Activated CD4-positive, CD25-positive, alpha-beta regulatory T cell treated with anti-CD3 and anti-CD28 coated beads, Interleukin-2, amount 50 U/mL, for 72 hours (primary cell): ENCODE measurements at regions not wholly inside any gene's neighbourhood (a gene's known extent, or its start where the extent isn't known, plus 50 kb on each side); places are given as distances from the start of the nearest gene placed in this dataset.

Source experiments
- DNase-seq: peaks from one replicate; pipeline ENCODE4 v3.0.0; 2021

DNA sequence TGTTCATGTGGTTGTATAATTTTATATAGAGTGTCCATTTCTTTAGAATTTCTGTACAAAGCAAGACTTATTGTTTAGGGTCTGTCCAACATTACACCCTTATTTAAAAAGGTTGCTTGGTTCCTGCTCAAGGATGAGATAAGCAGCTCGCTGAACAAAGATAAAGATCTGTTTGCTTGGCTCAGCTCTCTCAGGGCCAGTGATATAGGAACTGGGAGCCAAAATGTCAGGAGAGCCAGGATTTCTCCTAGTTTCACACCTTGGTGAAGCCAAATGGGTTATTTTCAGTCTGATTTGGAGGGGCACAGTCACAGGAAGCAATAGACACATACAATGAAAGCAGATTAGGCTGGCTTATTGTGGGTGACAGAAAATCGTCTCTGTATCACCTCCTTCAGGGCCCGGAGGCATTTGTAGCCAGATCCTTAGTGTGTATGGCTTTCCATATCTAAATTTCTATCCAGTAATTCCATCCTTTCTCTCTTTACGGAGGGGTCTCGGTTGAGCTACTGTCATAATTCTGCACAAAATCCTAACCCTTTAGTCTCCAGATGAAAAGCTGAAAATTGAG, 396.4 kb downstream of the TMEM232 start:
- DNase-seq = no peak

DNA sequence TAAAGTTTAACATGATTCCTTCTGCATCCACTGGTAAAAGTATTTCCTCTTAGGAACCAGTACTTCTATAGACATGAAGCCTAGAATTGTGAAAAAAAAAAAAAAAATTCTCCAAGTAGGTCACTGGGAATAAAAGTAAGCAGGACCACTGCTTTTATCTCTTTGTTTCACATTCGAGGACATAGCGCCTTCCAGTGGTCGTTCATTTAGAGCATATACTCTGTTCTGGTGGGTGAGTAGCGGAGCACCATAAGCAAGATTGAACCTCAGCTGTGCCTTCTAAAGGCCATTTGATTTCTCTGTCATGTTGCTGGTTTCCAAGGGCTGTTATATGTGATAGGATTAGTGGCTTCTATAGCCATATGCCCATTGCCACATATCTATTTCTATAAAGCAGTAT, 393.1 kb downstream of the TMEM232 start:
- no peak for DNase-seq

DNA sequence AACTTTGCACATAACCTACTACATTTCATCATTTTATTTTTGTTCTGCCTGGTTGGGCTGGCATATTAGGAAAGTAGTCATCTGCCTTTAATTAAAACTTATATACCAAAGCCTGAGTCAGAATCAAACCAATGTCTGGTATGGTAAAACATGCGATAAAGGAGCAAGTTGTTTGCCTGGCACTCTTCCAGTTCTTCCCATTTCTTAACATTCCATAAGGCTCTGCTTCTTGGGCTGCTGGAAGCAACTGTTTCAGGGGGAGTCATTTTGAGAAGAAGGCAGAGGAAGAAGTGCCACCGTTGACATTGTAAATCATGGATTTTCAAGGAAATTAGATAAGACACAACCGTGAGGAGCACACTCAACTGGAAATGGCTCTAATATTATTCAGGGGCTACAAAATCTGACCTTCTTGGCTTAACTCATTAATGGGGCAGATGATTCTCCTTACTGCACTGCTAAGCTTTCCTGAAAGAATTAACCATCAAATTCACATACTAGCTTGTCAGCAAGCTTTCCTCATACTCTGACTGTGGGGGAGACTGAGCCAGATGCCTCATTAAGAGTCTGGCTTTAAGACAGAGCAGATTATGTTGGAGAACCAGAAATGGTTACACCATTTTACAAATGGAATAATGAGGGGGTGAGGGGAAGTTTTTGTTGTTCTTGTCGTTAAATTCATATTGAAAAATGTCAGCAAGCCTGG, 391.0 kb downstream of the TMEM232 start:
- DNase-seq = no peak

DNA sequence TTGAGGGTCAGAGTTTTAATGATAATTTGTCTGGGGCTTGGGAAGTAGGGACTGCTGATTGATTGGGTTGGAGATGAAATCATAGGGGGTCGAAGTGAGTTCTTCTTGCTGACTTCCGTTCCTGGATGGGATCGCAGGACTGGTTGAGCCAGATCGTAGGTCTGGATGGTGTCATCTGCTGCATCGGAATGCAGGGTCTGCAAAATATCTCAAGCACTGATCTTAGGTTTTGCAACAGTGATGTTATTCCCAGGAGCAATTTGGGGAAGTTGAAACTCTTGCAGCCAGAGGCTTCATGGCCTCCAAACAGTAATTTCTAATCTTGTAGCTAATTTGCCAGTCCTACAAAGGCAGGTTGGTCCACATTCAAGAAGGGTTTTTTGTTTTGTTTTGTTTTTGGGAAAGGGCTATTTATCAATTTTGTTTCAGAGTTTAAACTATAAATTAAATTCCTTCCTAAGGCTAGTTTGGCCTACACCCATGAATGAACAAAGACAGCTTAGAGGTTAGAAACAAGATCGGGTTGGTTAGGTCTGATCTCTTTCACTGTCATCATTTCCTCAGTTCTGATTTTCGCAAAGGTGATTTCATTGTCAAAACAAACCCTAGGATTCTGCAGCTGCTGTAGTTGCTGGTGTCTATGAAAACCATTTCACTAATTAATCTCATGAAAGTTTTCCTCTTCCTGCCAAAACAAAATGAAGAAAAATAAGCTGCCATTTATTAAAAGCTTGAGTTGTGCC, 388.0 kb downstream of the TMEM232 start:
- DNase-seq = no peak

DNA sequence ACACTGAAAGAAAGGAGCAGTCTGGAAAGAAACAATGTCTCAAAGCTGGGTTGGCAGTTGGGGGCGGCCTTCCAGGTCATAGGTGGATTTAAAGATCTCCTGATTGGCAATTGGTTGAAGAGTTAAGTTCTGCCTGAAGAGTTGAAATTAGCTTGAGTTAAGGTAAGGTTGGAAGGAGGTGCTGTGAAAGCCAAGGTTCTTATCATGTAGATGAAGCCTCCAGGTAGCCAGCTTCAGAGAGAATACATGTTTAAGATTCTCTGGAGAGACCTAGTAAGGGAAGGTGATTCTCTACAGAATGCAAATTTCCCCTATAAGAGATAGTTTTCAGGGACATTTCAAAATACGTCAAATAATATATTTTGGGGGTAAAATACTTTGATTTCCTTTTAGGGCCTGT, 387.1 kb downstream of the TMEM232 start:
- DNase-seq = no peak

DNA sequence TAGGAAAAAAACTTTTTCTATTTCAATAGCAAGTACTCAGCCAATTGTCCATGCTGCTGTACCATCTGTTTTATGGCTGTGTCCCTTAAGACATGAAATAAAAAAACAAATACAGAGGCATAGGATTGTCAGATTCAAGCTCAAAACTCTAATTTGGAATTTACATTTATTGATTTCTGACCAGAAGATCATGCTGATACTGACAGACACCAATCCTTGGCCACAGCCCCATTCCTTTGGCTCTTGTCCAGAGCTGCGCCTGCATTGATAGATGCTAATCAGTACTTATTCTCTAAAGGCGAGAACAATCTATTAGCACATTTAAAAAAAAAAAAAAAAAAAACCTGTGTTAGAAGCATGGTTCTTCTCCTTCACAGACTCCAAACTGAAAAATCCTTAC, 384.6 kb downstream of the TMEM232 start:
- DNase-seq = no peak

DNA sequence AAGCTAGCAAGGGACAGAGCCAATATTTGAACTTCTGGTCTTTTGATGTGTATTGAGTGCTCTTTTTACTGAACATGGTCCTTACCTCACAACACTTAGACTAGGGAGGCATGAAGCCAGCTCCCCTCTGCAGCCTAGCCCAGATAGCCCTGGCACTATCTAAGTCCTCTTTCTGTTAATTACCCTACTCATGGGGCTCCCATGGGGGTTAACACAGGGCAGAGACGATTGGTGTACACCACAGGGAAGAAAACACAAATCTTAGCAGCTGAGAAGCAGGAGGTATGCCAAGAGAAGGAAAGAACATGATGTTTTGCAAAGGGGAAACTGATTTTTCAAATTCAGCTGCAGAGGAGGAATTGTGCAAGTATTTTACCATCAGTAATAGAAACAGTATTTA, 383.8 kb downstream of the TMEM232 start:
- no peak for DNase-seq

DNA sequence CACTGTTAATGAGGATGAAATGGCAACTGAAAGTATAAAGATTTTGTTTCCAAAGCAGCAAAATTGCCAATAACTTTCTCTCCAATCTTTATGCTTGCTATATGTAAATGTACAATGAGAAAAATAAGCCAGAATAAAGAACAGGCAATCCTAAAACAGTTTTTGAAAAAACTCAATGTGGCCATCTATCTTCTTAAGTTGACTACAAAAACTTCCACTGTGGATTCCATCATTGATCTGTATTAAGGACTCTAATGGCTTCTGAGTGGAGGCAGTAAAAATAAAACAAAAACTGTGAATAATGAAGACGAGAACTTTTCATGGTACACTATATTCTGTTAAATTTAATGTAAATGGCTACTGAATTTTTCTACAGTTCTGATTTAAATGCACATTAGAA, 382.9 kb downstream of the TMEM232 start:
- DNase-seq = no peak

DNA sequence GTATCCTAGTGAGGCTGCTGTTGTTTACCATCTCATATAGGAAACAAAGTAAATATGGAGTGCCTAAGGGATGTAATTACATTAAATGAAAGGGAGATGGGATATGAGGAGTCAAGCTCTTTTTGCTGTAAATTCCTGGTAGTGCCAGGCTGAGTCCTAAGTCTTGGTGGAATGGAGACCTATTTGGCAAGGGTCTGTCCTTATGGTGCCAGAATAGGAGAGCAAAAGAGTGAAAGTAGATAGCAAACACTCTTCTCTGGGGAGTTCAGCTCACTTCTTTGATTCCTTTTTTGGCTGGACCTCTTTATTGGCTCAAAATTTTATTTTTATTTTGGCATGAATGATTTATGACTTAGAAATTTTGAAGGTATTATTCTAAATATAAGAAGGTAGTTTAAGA, 380.8 kb downstream of the TMEM232 start:
- DNase-seq = no peak

DNA sequence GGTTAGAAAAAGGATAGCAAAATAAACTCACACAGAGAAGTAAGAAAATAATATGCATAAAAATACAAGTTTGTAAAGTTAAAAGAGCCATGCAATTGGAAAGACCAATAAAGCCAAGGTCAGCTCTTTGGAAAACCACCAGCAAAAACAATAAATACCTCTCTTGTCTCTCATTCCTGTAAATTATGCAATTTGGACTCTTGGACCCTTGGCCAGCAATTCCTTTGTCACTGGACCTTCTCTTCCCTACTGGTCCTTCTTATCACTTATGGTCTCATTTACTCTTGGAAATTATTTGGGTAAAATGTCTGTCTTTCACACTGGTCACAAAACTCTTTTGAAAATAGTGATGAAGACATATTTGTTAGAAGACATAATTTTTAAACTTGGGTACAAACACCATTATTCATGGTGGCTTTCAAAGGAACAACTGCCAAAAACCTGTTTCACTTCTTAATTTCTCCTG, 379.5 kb downstream of the TMEM232 start:
- DNase-seq = no peak

DNA sequence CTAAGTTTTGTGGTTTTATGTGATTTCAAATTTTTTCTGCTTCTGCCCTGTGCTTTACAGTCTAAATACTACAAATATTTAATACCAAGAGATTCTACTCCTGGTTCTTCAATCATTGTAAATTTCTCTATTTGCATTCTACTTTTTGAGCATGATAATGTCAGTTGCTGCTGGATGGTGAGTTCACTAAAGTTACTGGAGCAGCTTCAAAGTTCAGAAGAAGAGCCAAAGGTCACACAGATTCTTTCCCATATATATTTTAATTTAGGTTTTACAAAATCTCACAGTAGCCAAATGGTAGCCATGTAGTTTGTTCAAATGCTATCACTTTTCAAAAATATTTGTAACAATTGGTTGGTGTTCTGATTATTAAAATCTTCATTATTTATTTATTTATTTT, 378.7 kb downstream of the TMEM232 start:
- DNase-seq = no peak

DNA sequence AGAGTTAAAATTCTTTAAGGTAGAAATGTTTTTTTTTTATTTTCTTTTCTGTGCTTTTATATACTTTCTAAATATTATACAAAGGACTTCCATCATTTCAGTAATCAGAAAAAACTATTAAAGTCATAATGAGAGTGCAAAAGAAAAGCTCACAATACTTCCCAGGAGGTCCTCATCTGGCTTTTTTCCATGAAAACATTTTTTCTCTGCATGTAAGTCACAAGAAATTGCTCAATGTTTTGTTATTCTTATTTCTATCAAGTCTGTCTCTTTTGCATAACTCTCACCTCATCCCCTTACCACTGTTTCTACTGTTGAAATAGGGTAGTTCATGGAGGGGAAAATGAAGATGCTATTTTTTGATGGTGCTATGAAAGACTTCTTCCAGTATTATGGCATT, 375.0 kb downstream of the TMEM232 start:
- DNase-seq = no peak

DNA sequence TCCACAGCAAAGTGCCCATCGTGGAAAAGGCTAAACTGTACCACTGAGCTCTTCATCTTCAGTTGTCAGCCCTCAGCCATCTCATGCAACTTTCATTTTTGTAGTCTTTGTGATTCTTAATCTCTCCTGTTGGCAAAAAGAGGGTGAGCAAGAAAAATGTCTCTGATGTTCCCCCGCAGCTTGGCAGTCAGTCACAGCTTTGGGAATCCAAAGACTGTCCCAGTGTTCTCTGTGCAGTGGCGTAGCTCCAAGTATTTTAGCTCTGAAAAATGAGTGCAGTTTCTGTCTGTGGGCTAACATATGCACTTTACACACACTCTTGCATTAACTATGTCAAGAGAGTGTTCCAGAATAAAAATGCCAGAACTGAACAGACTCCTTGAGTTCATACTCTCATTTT, 372.2 kb downstream of the TMEM232 start:
- DNase-seq = no peak

DNA sequence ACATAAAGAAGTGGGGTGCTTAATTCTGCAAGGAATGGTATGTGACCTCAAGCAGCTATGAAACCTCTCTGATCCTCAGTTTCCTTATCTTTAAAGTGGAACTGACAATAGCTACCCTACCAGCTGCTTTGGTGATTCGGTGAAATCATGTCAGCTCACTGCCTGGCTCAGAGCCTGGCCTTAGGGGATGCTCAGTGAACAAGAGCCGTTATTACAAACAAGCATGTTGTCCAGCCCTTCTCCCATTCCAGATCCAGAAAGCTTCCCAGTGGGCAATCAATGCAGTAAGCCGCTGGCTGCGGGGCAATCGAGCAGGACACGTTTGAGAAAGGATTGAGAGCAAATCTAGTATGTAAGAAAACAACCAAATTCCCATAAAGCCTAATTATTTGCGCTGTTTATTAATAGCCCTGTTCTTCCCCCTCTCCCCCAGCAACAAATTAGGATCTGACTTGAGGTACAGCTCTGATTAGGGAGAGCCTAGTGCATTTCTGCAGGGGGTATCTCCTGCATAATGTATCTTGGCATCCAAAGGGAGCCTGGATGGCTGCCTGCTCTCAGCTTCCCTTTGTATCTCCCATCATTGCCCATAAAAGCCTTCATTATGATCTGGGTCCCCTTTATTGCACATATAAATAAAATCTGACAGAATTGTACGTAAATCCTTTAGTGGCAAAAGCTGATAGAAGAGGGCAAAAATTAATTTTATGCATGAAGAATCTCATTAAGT, 371.4 kb downstream of the TMEM232 start:
- DNase-seq = no peak

DNA sequence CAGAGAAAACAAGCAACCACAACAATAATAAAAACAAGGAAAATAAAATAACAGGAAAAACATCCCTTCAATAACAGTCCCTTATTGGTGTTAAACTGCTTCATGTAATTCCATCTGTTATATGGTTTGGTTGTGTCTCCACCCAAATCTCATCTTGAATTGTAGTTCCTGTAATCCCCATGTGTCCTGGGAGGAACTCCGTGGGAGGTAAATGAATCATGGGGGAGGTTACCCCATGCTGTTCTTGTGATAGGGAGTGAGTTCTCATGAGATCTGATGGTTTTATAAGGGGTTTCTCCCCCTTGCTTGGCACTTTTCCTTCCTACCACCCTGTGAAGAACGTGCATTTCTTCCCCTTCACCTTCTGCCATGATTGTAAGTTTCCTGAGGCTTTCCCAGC, 369.8 kb downstream of the TMEM232 start:
- no peak for DNase-seq

DNA sequence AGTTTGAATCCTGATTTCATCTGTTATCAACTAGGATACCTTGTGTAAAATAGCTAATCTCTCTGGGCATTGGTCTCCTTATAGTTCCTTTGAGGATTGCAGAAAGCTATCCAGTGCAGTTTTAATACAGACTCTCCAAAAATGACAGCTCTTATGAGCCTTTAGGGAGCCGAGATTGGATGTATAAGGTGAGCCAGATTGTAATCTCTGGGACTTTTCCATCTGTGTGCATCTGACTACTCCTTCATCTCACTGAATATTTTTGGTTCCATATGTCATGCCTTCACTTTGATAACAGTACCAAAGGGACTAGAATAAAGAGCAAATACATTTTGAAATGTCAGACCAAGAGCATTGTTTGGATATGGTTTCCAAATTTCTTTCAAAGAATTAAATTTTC, 367.2 kb downstream of the TMEM232 start:
- no peak for DNase-seq

DNA sequence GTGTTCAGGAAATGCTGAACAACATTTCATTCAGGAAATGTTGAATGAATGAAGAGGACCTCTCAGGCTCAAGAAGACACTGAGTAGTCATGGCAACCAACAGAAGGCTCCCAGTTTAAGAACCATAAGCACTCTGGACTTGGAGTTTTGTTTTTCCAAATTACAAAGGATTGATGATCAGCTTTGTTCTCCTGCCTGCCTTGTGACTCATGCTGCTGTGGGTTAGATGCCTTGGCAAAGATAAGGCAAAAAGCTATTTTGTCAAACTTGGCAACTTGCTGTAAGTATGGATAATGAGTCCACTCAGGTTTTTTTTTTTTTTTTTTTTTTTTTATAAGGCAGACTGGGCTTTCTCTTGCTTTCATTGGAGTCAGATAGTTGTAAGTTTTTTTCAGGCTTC, 365.0 kb downstream of the TMEM232 start:
- no peak for DNase-seq

DNA sequence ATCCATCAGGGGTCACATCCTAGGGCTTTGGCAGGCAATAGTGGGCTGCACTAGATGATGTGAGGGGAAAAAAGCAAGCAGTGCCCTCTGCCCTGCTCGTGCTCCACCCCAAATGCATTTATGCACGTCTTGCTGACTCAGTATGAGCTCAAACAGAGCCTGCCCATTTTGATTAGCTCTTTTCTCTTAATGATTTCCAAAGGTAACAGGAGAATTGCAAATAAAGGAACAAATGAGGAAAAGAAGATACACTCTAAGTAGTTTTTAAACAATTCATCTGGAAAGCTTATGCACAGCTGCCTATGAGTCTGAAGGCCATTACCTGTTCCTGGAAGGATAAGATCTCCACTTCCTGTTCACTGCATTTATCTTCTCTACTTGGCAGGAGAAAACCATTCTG, 364.2 kb downstream of the TMEM232 start:
- DNase-seq = no peak

DNA sequence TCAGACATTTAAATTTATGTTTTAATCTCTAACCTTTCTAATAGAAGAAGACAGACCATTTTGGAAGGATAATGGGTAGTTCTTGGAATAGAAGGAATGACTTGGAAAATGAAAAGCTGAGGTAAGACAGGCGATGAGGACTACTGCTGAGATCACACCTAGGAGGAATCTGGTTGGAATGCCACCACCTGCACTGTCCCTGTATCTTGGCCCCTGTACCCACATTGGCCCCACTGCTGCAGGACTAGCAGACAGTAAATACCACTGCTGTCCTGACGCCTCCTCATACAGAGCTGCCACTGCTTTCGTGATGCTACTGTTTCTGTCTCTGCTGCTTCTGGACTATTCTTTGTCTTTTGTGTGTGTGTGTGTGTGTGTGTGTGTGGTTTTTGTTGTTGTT, 359.8 kb downstream of the TMEM232 start:
- DNase-seq = no peak
